ENCODE measurements at regions not wholly inside any gene's neighbourhood (a gene's known extent, or its start where the extent isn't known, plus 50 kb on each side); places are given as distances from the start of the nearest gene placed in this dataset.

DNA sequence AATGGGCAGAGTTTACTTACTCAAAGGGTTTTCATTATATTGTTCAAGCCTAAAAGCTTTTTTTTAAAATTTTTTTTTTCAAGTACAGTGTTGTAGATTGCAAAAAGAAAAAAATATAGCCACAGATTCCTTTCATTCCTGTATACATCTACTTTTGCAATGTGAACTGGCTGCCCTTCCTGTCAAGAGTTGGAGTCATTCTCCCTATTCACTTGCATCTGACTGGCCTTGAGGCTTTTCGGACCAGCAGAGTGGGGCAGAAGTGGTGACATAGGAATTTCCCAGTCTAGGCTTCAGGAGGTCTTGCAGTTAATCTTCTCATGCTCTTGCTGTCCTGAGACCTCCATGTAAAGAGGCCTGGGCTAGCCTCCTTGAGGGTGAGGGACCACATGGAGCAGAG lies 218.3 kb upstream of the CFAP20DC start:
- TF ChIP-seq, protein P1, sequence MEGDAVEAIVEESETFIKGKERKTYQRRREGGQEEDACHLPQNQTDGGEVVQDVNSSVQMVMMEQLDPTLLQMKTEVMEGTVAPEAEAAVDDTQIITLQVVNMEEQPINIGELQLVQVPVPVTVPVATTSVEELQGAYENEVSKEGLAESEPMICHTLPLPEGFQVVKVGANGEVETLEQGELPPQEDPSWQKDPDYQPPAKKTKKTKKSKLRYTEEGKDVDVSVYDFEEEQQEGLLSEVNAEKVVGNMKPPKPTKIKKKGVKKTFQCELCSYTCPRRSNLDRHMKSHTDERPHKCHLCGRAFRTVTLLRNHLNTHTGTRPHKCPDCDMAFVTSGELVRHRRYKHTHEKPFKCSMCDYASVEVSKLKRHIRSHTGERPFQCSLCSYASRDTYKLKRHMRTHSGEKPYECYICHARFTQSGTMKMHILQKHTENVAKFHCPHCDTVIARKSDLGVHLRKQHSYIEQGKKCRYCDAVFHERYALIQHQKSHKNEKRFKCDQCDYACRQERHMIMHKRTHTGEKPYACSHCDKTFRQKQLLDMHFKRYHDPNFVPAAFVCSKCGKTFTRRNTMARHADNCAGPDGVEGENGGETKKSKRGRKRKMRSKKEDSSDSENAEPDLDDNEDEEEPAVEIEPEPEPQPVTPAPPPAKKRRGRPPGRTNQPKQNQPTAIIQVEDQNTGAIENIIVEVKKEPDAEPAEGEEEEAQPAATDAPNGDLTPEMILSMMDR (IDR thresholded peaks at IDR 0.05; ENCODE audit: low read depth, low read length, missing input control) = no peak
- TF ChIP-seq HNF4A (conservative IDR thresholded peaks at IDR 0.05) = no peak
- TF ChIP-seq GABPA (IDR thresholded peaks at IDR 0.05 in 1 of 2, conservative IDR thresholded peaks at IDR 0.05 in 1 of 2) = no peak
- TF ChIP-seq, protein P2, sequence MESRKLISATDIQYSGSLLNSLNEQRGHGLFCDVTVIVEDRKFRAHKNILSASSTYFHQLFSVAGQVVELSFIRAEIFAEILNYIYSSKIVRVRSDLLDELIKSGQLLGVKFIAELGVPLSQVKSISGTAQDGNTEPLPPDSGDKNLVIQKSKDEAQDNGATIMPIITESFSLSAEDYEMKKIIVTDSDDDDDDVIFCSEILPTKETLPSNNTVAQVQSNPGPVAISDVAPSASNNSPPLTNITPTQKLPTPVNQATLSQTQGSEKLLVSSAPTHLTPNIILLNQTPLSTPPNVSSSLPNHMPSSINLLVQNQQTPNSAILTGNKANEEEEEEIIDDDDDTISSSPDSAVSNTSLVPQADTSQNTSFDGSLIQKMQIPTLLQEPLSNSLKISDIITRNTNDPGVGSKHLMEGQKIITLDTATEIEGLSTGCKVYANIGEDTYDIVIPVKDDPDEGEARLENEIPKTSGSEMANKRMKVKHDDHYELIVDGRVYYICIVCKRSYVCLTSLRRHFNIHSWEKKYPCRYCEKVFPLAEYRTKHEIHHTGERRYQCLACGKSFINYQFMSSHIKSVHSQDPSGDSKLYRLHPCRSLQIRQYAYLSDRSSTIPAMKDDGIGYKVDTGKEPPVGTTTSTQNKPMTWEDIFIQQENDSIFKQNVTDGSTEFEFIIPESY (IDR thresholded peaks at IDR 0.05) = no peak
- TF ChIP-seq FOXA1 (IDR thresholded peaks at IDR 0.05) = no peak
- no peak for TF ChIP-seq RAD21 (IDR thresholded peaks at IDR 0.05)
